HCT116 (cell line): ENCODE measurements at regions not wholly inside any gene's neighbourhood (a gene's known extent, or its start where the extent isn't known, plus 50 kb on each side); places are given as distances from the start of the nearest gene placed in this dataset.

Experiments used
- ATAC-seq: fragments of 200-7000 bp; cut with Tn5 transposase; 2 replicates; pipeline ENCODE4 v1.9.1; 2020; ENCODE audit warnings: mild to moderate bottlenecking, moderate library complexity
- BruUV-seq: library from RNA; stranded (reverse); fragments of 400-500 nt; replicated peaks from 2 replicates; lab custom pipeline; 2021; lab: Mats Ljungman, UMichigan
- CTCF ChIA-PET: fragments of 300-600 bp; sonication (Branson Sonifier 250); formaldehyde crosslinking; loops from one replicate; lab custom pipeline; 2021; ENCODE audit warnings: antibody characterized with exemption; lab: Charles Lee
- POLR2A ChIA-PET: fragments of 300-600, 350-600 bp; sonication (Branson Sonifier 250); formaldehyde crosslinking; loops from one replicate; lab custom pipeline; 2021; ENCODE audit warnings: antibody characterized with exemption; lab: Charles Lee
- RAD21 ChIA-PET, 2 experiments: fragments of 300-600 bp; sonication (Branson Sonifier 250); formaldehyde crosslinking; loops; one replicate each; lab custom pipeline; 2023; ENCODE audit warnings: low total read pairs in 2 of 2; ENCODE audit not compliant: uncharacterized antibody in 2 of 2, unreplicated experiment in 2 of 2, low non-redundant PET in 1 of 2; lab: Charles Lee
- DNase-seq: peaks from one replicate; pipeline ENCODE4 v3.0.0-alpha.2; 2010; ENCODE audit warnings: low read depth, low spot score
- H2AFZ ChIP-seq: fragments of 200-600 bp; shearing (Covaris generic), sonication (generic); 2 replicates; pipeline ENCODE4 v1.6.1; 2017; ENCODE audit warnings: low read depth, mixed run types, mixed read lengths, antibody characterized with exemption, low read length; ENCODE audit not compliant: poor library complexity, severe bottlenecking
- H3K27ac ChIP-seq: 2 replicates; pipeline ENCODE4 v1.5.1; 2012; ENCODE audit warnings: low read depth, low read length
- H3K27me3 ChIP-seq: fragments of 200-600 bp; sonication (generic); 2 replicates; pipeline ENCODE4 v1.6.1; 2016; ENCODE audit warnings: mixed run types, low read length, mixed read lengths; ENCODE audit not compliant: insufficient read depth
- H3K36me3 ChIP-seq, 2 experiments: fragments of 200-500 bp in 1 of 2; fragments of 200-600 bp in 1 of 2; sonication (Bioruptor generic) in 1 of 2; sonication (generic) in 1 of 2; 2 replicates each; pipeline versions ENCODE4 v1.5.1 to v1.6.1; 2014 to 2016; ENCODE audit warnings: low read length in 2 of 2, inconsistent platforms in 1 of 2, mixed read lengths in 1 of 2, mixed run types in 1 of 2; ENCODE audit not compliant: insufficient read depth in 2 of 2, control insufficient read depth in 1 of 2
- H3K4me1 ChIP-seq, 2 experiments: fragments of 200-600 bp in 1 of 2; sonication (generic) in 1 of 2; 2 replicates each; pipeline versions ENCODE4 v1.5.1 to v1.6.1; 2012 to 2017; ENCODE audit warnings: low read length in 2 of 2, inconsistent platforms in 1 of 2, mild to moderate bottlenecking in 1 of 2, mixed read lengths in 1 of 2, mixed run types in 1 of 2, moderate library complexity in 1 of 2; ENCODE audit not compliant: insufficient read depth in 2 of 2, control insufficient read depth in 1 of 2
- H3K4me2 ChIP-seq: fragments of 200-600 bp; sonication (generic); 2 replicates; pipeline ENCODE4 v1.6.1; 2017; ENCODE audit warnings: mixed run types, low read length, mixed read lengths
- H3K4me3 ChIP-seq, 2 experiments: fragments of 200-600 bp in 1 of 2; sonication (generic) in 1 of 2; replicated peaks in 1 of 2; 2 replicates each; pipeline ENCODE4 v1.5.1; 2011 to 2016; ENCODE audit warnings: low read length in 2 of 2, control low read depth in 1 of 2, low read depth in 1 of 2, mild to moderate bottlenecking in 1 of 2, mixed read lengths in 1 of 2, mixed run types in 1 of 2
- H3K79me2 ChIP-seq: fragments of 200-600 bp; sonication (generic); 2 replicates; pipeline ENCODE4 v1.6.1; 2017; ENCODE audit warnings: mild to moderate bottlenecking, mixed run types, low read length, moderate library complexity, mixed read lengths; ENCODE audit not compliant: insufficient read depth
- H3K9ac ChIP-seq: fragments of 200-600 bp; sonication (generic); 2 replicates; pipeline ENCODE4 v1.6.1; 2016; ENCODE audit warnings: low read length, mixed read lengths
- H3K9me2 ChIP-seq: fragments of 200-600 bp; sonication (generic), shearing (Covaris generic); 2 replicates; pipeline ENCODE4 v1.6.1; 2017; ENCODE audit warnings: mixed run types, mild to moderate bottlenecking, moderate library complexity; ENCODE audit not compliant: insufficient read depth
- H3K9me3 ChIP-seq, 2 experiments: fragments of 200-500 bp in 1 of 2; fragments of 200-600 bp in 1 of 2; sonication (Bioruptor generic) in 1 of 2; sonication (generic) in 1 of 2; 2 replicates each; pipeline ENCODE4 v1.6.1; 2014 to 2017; ENCODE audit warnings: low read length in 2 of 2, mixed read lengths in 2 of 2, inconsistent platforms in 1 of 2, low read depth in 1 of 2, mild to moderate bottlenecking in 1 of 2, mixed run types in 1 of 2, moderate library complexity in 1 of 2; ENCODE audit not compliant: control insufficient read depth in 1 of 2, insufficient read depth in 1 of 2
- H4K20me1 ChIP-seq: fragments of 200-600 bp; sonication (generic), shearing (Covaris generic); 2 replicates; pipeline ENCODE4 v1.6.1; 2017; ENCODE audit warnings: mixed run types, mild to moderate bottlenecking, moderate library complexity; ENCODE audit not compliant: insufficient read depth
- CEBPB ChIP-seq: IDR thresholded peaks from 2 replicates; pipeline ENCODE4 v1.6.1; 2012; ENCODE audit warnings: low read depth
- ELF1 ChIP-seq: IDR thresholded peaks from 2 replicates; pipeline ENCODE4 v1.6.1; 2012; ENCODE audit warnings: low read depth, borderline replicate concordance
- POLR2A ChIP-seq: IDR thresholded peaks from 2 replicates; pipeline ENCODE4 v1.7.0; 2011; ENCODE audit warnings: borderline replicate concordance; ENCODE audit not compliant: insufficient read depth, insufficient read length; ENCODE audit errors: extremely low read depth
- POLR2AphosphoS5 ChIP-seq: IDR thresholded peaks from 2 replicates; pipeline ENCODE4 v1.6.1; 2011; ENCODE audit warnings: mild to moderate bottlenecking, low read depth, low read length, moderate library complexity
- SIN3A ChIP-seq: IDR thresholded peaks from 2 replicates; pipeline ENCODE4 v1.6.1; 2012; ENCODE audit warnings: low read depth
- ZFX ChIP-seq: fragments of 450-650 bp; IDR thresholded peaks from 2 replicates; pipeline ENCODE4 v1.6.1; 2017
- intact Hi-C: fragments of 100-400 bp; cut with micrococcal nuclease; formaldehyde crosslinking; loops from 2 replicates; pipeline ENCODE4 v1.10.0; 2022
- TF ChIP-seq, protein P1 (sequence below): IDR thresholded peaks from 2 replicates; pipeline ENCODE4 v1.6.1; 2012
- TF ChIP-seq, protein P2 (sequence below): IDR thresholded peaks from 2 replicates; pipeline ENCODE4 v1.6.1; 2012
- TF ChIP-seq, protein P3 (sequence below): IDR thresholded peaks from 2 replicates; pipeline ENCODE4 v1.6.1; 2012; ENCODE audit warnings: low read depth

DNA sequence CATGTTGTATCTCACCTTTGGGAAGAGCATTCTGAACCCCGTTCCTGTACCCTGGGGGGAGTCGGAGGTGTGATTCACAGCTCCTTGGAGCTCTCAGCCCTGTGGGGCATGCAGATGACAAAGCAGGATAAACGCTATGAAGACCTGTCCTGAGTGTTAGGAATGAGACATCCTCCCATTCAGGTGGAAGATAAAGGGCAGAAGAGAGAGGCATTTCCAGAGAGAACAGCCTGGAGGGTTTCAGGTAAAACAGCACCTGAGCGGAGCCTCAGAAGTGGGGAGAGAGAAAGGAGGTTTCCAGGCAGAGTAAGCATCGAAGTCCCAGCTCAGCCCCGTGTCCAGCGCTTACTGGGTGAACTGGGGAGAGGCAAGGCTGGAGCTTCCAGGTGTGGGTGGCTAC, 288.9 kb downstream of the KLF6 start:
- ChIA-PET CTCF (no interaction called here), RAD21 (no interaction called here)
- no peak for ATAC-seq
- Histone ChIP-seq H3K4me1 (no peaks in the 10 kb centered on the region), H3K36me3 (no peaks in the 10 kb centered on the region), H3K27ac (no peak overlapping the region), H4K20me1 (no peaks in the 10 kb centered on the region), H2AFZ (no peak overlapping the region), H3K4me3 (no peak overlapping the region)
- no TSS peak for BruUV-seq
- TF ChIP-seq, protein P1, sequence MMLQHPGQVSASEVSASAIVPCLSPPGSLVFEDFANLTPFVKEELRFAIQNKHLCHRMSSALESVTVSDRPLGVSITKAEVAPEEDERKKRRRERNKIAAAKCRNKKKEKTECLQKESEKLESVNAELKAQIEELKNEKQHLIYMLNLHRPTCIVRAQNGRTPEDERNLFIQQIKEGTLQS, result no peak
- TF ChIP-seq POLR2AphosphoS5 (no peak), POLR2A (no peak), ELF1 (no peak), CEBPB (no peak), SIN3A (no peak), ZFX (no peak)
- TF ChIP-seq, protein P2, sequence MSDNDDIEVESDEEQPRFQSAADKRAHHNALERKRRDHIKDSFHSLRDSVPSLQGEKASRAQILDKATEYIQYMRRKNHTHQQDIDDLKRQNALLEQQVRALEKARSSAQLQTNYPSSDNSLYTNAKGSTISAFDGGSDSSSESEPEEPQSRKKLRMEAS, result no peak
- TF ChIP-seq, protein P3, sequence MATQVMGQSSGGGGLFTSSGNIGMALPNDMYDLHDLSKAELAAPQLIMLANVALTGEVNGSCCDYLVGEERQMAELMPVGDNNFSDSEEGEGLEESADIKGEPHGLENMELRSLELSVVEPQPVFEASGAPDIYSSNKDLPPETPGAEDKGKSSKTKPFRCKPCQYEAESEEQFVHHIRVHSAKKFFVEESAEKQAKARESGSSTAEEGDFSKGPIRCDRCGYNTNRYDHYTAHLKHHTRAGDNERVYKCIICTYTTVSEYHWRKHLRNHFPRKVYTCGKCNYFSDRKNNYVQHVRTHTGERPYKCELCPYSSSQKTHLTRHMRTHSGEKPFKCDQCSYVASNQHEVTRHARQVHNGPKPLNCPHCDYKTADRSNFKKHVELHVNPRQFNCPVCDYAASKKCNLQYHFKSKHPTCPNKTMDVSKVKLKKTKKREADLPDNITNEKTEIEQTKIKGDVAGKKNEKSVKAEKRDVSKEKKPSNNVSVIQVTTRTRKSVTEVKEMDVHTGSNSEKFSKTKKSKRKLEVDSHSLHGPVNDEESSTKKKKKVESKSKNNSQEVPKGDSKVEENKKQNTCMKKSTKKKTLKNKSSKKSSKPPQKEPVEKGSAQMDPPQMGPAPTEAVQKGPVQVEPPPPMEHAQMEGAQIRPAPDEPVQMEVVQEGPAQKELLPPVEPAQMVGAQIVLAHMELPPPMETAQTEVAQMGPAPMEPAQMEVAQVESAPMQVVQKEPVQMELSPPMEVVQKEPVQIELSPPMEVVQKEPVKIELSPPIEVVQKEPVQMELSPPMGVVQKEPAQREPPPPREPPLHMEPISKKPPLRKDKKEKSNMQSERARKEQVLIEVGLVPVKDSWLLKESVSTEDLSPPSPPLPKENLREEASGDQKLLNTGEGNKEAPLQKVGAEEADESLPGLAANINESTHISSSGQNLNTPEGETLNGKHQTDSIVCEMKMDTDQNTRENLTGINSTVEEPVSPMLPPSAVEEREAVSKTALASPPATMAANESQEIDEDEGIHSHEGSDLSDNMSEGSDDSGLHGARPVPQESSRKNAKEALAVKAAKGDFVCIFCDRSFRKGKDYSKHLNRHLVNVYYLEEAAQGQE, result no peak
- TF ChIP-seq, all 23 proteins: peak for 0
- POLR2A ChIA-PET, result no interaction called here
- Histone ChIP-seq H3K27me3 (peaks cover 7% of the 10 kb centered on the region; the same call in 1 of the 2 replicates), H3K79me2 (no peaks in the 10 kb centered on the region), H3K9me3 (no peaks in the 10 kb centered on the region), H3K9ac (no peak overlapping the region), H3K4me2 (no peak overlapping the region), H3K9me2 (no peaks in the 10 kb centered on the region)
- intact Hi-C loops, result no loop called here
- DNase-seq, result no peak
